ENCODE measurements at regions not wholly inside any gene's neighbourhood (a gene's known extent, or its start where the extent isn't known, plus 50 kb on each side); places are given as distances from the start of the nearest gene placed in this dataset.
A peak's percentile ranks its signal among the peaks of the same experiment; 100 is the strongest.

DNA sequence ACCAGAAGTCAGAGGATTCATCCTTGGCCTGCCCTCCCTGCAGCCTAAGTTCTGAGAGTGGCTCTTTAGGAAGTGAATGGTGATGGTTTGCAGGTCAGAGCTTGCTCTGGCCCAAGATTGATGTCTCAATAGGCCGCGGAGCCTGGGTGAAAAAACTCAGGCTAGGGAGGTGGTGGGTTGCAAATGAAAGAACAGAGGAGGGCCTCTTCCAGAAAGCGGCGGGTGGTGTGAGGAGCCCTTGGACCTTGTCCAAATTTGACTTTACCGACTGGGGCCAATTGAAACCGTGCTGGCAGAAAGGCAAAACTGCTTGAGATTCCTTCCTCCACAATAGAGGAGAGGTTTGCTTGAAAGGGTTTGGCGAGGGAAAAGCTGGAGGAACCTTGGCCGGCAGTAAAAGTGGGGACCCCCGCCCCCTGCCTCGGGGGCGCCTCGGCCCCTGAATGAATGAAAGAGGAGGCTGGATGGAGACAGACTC lies 331.3 kb downstream of the SEC14L1 start:
- no peaks in the 10 kb centered on the region for H3K27me3 ChIP-seq
- TF ChIP-seq, protein P1, sequence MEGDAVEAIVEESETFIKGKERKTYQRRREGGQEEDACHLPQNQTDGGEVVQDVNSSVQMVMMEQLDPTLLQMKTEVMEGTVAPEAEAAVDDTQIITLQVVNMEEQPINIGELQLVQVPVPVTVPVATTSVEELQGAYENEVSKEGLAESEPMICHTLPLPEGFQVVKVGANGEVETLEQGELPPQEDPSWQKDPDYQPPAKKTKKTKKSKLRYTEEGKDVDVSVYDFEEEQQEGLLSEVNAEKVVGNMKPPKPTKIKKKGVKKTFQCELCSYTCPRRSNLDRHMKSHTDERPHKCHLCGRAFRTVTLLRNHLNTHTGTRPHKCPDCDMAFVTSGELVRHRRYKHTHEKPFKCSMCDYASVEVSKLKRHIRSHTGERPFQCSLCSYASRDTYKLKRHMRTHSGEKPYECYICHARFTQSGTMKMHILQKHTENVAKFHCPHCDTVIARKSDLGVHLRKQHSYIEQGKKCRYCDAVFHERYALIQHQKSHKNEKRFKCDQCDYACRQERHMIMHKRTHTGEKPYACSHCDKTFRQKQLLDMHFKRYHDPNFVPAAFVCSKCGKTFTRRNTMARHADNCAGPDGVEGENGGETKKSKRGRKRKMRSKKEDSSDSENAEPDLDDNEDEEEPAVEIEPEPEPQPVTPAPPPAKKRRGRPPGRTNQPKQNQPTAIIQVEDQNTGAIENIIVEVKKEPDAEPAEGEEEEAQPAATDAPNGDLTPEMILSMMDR (IDR thresholded peaks at IDR 0.05), result no peak
- H3K4me1 ChIP-seq (ENCODE audit: control insufficient read depth in 1 of 2, insufficient read depth in 1 of 2, low read depth in 1 of 2, low read length in 1 of 2), result peaks cover 47 to 48% of the 10 kb centered on the region in 2 experiments
- H3K36me3 ChIP-seq, result no peaks in the 10 kb centered on the region
- H3K27ac ChIP-seq, result peak overlapping the region; percentile 75
- no peaks in the 10 kb centered on the region for H3K9me3 ChIP-seq
- H3K4me3 ChIP-seq (ENCODE audit: low read depth in 1 of 2, low read length in 1 of 2), result peak overlapping the region in 1 of 2 experiments; percentile 10

- Histone ChIP-seq H3K4me1 (ENCODE audit: control insufficient read depth in 1 of 2, insufficient read depth in 1 of 2, low read depth in 1 of 2, low read length in 1 of 2) (peaks cover 41% of the 10 kb centered on the region in 2 experiments), H3K27me3 (no peaks in the 10 kb centered on the region), H3K9me3 (no peaks in the 10 kb centered on the region), H3K4me3 (ENCODE audit: low read depth in 1 of 2, low read length in 1 of 2) (peak overlapping the region in 1 of 2 experiments; percentile 10), H3K27ac (peak overlapping the region; percentile 75), H3K36me3 (no peaks in the 10 kb centered on the region)
- TF ChIP-seq, protein P1 (IDR thresholded peaks at IDR 0.05), result no peak
Measured at GRCh38 chr17:77472468-77473310, 331.9 kb downstream of the SEC14L1 start.

- TF ChIP-seq, protein P1 (IDR thresholded peaks at IDR 0.05), result no peak
- Histone ChIP-seq H3K4me1 (ENCODE audit: control insufficient read depth in 1 of 2, insufficient read depth in 1 of 2, low read depth in 1 of 2, low read length in 1 of 2) (peaks cover 46 to 49% of the 10 kb centered on the region in 2 experiments), H3K4me3 (ENCODE audit: low read depth in 1 of 2, low read length in 1 of 2) (no peak overlapping the region)
Measured at GRCh38 chr17:77473615-77474226, 333.0 kb downstream of the SEC14L1 start.

GRCh38 chr17:77474292-77474988 lies 333.7 kb downstream of the SEC14L1 start:
- Histone ChIP-seq H3K36me3 (no peaks in the 10 kb centered on the region), H3K27ac (no peak overlapping the region), H3K4me3 (ENCODE audit: low read depth in 1 of 2, low read length in 1 of 2) (no peak overlapping the region), H3K4me1 (ENCODE audit: control insufficient read depth in 1 of 2, insufficient read depth in 1 of 2, low read depth in 1 of 2, low read length in 1 of 2) (peaks cover 53 to 57% of the 10 kb centered on the region in 2 experiments), H3K9me3 (no peaks in the 10 kb centered on the region), H3K27me3 (no peaks in the 10 kb centered on the region)
- TF ChIP-seq, protein P1 (IDR thresholded peaks at IDR 0.05), result no peak

More at GRCh38 chr17:77473615-77474226, 333.0 kb downstream of the SEC14L1 start:
- Histone ChIP-seq H3K9me3 (no peaks in the 10 kb centered on the region), H3K27ac (no peak overlapping the region), H3K27me3 (no peaks in the 10 kb centered on the region), H3K36me3 (no peaks in the 10 kb centered on the region)

All from neutrophil (primary cell).